ENCODE measurements at regions not wholly inside any gene's neighbourhood (a gene's known extent, or its start where the extent isn't known, plus 50 kb on each side); places are given as distances from the start of the nearest gene placed in this dataset.

GRCh38 chr3:68057637-68058320 is 403.4 kb upstream of the SUCLG2 start:
- no peak for DNase-seq (ENCODE audit: low spot score)

DNA sequence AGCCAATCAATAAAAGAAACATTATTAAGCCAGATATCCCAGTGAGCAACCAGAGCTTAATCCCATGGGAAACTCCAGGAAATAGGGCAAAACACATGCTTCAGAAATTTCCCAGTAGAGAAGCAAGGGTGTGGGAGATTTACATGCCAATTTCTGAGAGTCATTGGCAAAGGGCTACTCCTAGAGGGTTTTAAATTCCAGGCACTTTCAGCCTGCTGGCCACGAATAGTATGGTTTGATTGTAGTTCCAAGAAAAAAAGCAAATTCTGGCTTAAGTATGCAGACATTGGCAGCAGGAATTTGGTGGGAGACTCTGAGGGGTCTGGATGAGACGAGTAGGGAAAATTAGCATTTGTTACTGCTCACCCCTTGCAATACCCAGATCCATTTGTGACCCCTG is 402.1 kb upstream of the SUCLG2 start:
- no peak for DNase-seq (ENCODE audit: low spot score)

- no peak for DNase-seq (ENCODE audit: low spot score)
These were observed 400.8 kb upstream of the SUCLG2 start for GRCh38 chr3:68055215-68055614.

GRCh38 chr3:68049776-68050175 is 395.4 kb upstream of the SUCLG2 start:
- no peak for DNase-seq (ENCODE audit: low spot score)

DNA sequence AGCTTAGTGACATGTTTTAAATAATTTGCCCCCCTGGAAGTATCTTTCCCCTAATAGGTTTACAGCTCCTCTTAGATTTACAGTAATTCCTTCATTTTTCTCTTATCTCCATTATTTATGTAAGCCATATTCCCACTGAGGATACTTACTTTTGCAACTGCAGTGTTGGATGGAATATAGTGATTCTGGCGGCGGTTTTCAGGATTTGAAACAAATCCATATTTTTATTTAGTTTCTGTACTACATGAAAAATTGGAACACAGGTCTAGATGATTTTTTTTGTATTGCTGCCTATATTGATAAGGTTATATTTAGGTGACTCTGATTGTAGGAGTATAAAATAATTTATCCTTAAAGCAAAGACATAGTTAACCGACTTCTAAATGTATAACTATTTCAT is 391.6 kb upstream of the SUCLG2 start:
- DNase-seq (ENCODE audit: low spot score) = no peak

DNA sequence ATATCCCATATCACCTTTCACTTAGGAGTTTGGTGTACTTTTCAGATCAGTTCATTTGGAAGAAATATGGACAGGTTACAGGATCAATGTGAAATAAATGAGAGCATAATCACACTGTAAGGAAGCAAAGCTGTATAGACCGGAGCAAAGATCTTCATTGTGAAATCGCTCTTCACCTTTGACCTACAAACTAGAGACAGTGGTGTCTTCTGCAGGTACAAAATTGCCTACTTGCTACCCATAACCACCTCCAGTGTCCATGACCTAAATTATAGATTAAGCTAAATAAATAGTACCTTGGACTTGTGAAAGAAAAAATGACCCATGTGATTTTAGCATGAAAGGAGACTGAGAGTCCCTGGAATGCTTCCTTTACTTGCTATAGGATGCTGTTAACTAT is 379.5 kb upstream of the SUCLG2 start:
- DNase-seq (ENCODE audit: low spot score) = no peak

DNA sequence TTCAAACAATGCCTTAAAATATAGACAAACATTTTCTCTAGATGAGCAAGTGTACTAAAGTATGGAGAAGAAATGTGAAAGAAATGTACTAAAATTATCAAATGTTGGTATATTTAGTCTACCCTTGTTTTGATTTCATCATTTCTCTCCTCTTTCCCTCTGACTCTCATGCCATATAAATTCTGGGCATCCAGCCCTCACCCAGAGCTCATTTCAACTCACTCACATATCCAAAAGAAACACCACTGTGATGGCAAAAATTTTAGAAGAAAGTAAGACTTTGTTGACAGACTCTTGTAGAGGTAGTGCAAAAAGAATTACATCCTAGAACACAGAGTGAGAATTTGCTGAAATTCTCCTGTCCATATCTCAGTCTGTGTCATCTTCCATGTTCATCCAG is 377.8 kb upstream of the SUCLG2 start:
- DNase-seq (ENCODE audit: low spot score) = no peak

DNA sequence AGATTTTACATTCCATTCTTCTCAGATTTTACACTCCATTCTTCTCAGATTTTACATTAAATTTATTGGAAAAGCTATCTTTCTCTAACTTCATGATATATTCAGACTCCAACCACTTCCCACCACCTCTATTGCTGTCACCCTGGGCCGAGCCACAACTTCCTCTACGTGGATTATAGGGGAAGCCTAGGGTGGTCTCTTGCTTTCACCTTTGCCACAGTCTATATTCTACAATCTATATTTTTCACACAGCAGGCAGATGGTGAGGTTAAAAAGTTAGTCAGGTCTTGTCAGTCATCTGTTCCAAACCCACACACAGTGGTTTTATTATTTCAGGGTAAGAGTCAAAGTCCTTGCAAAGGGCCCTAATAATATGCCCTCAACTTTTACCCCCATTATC is 370.8 kb upstream of the SUCLG2 start:
- DNase-seq (ENCODE audit: low spot score) = no peak

GRCh38 chr3:68019876-68020275 is 365.5 kb upstream of the SUCLG2 start:
- no peak for DNase-seq (ENCODE audit: low spot score)

DNA sequence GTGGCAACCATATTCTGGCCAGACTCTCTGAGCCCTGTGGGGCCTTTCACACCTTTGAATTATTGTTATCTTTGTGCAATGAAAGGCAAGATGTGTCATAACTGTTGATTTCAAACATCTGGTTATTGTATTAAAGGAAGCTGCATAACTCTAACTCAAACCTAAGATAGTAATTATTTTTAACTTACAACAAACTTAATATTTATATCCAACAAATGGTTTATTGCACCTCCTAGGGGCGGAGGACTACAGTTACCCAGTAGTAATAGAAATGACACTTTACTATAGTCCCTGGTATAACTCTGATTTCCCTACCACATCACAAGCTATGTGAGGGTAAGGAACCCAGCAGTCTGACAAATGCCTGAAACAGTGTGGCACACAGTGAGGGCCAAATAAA is 363.9 kb upstream of the SUCLG2 start:
- DNase-seq (ENCODE audit: low spot score) = no peak

GRCh38 chr3:68017069-68017468 is 362.7 kb upstream of the SUCLG2 start:
- no peak for DNase-seq (ENCODE audit: low spot score)

- DNase-seq (ENCODE audit: low spot score) = no peak
These were observed 355.5 kb upstream of the SUCLG2 start for GRCh38 chr3:68009900-68010299.

- no peak for DNase-seq (ENCODE audit: low spot score)
These were observed 353.3 kb upstream of the SUCLG2 start for GRCh38 chr3:68007621-68008226.

- DNase-seq (ENCODE audit: low spot score) = no peak
These were observed 352.2 kb upstream of the SUCLG2 start for GRCh38 chr3:68006646-68007045.

- no peak for DNase-seq (ENCODE audit: low spot score)
These were observed 349.7 kb upstream of the SUCLG2 start for GRCh38 chr3:68004091-68004490.

DNA sequence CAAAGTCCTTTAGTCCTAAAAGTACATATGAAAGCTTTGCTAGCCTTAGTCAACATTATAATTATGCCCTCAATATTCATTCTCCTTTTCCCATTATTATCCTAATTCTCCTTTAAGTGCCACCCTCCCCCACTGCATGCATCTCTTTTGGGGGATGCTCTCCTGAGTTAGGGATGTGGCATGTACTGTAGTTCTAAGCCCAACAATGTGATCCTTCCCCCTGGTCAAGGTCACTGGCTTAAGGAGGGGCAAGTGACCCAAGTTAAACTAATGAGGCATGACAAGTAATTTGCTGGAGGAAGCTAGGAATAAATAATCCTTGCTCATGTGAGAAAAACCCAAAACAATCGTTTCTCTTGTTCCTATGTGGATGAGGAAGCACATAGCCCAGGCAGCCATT is 343.9 kb upstream of the SUCLG2 start:
- DNase-seq (ENCODE audit: low spot score) = no peak

- no peak for DNase-seq (ENCODE audit: low spot score)
These were observed 340.8 kb upstream of the SUCLG2 start for GRCh38 chr3:67995206-67995605.

DNA sequence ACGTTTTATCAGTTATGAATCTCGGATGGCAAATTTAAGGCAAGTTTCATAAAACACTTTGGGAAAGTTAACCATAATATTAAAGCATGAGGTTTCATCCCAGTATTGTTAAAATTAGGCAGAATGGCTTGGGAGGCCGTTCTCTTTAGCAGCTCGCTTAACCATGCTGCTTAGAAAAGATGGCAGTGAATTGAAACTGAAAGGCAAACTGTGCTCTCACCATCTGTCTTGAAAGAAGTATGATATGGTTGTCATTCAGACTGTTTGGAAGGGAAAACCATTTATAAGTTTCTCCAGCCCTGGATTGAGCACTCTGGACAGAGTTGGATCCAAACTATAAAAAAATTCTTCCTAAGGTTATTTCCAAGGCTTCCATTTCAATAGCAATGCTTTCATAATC is 332.3 kb upstream of the SUCLG2 start:
- no peak for DNase-seq (ENCODE audit: low spot score)

DNA sequence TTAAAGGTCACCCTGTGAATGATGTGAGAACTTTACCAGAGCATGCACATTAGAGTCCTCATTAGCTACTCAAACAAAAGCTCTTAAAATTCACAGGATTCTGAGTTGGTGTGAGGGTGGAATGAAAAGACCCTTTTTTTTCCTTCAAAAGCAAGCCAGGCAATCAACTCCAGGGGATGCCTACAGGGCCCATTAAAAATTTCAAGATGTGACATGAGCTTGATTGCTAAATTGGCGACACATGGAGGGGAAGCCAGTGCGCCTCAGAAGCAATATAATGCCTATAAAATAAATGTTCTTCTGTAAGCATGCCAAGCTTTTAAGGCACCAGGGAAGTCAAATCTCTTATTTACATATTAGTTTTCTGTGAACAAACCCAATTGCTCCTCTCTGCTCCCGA is 328.8 kb upstream of the SUCLG2 start:
- no peak for DNase-seq (ENCODE audit: low spot score)

- DNase-seq (ENCODE audit: low spot score) = no peak
These were observed 326.7 kb upstream of the SUCLG2 start for GRCh38 chr3:67981077-67981476.

- no peak for DNase-seq (ENCODE audit: low spot score)
These were observed 324.9 kb upstream of the SUCLG2 start for GRCh38 chr3:67979342-67979741.

- DNase-seq (ENCODE audit: low spot score) = no peak
These were observed 323.4 kb upstream of the SUCLG2 start for GRCh38 chr3:67977762-67978161.

- no peak for DNase-seq (ENCODE audit: low spot score)
These were observed 322.3 kb upstream of the SUCLG2 start for GRCh38 chr3:67976663-67977062.

DNA sequence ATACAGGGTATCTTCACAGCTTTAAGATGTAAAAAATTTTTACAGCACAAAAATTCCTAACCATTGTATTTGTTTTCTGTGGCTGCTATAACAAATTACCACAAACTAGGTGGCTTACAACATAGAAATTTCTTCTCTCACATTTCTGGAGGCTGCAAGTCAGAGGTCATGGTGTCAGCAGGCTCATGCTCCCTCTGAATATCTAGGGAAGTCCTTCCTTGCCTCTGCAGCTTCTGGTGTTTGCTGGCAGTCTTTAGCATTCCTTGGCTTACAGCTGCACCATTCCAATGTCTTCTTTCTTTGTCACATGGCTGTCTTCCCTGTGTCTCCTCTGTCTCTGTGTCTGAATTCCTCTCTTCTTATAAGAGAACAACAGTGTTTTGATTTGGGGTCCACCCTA is 310.2 kb upstream of the SUCLG2 start:
- no peak for DNase-seq (ENCODE audit: low spot score)
